ENCODE measurements at regions not wholly inside any gene's neighbourhood (a gene's known extent, or its start where the extent isn't known, plus 50 kb on each side); places are given as distances from the start of the nearest gene placed in this dataset.

GRCh38 chr3:145817870-145818483 is 343.0 kb downstream of the PLOD2 start:
- peaks cover 0 to 2% of the 10 kb centered on the region in 2 donors for H3K9me3 ChIP-seq
- H3K27me3 ChIP-seq, result no peaks in the 10 kb centered on the region
- H3K4me1 ChIP-seq, result no peaks in the 10 kb centered on the region
- H3K4me3 ChIP-seq, result no peak overlapping the region
- H3K27ac ChIP-seq, result no peak overlapping the region
- ATAC-seq, result no peak
- TF ChIP-seq CTCF (IDR thresholded peaks at IDR 0.05), result no peak
- no peaks in the 10 kb centered on the region for H3K36me3 ChIP-seq
- intact Hi-C loops (cut with DNase I), result no loop called here
- DNase-seq, result no peak

- no peak for ATAC-seq
- Histone ChIP-seq H3K9me3 (peaks cover 0 to 10% of the 10 kb centered on the region in 2 donors), H3K4me3 (no peak overlapping the region), H3K36me3 (no peaks in the 10 kb centered on the region), H3K27me3 (no peaks in the 10 kb centered on the region), H3K4me1 (no peaks in the 10 kb centered on the region), H3K27ac (no peak overlapping the region)
- no peak for TF ChIP-seq CTCF (IDR thresholded peaks at IDR 0.05)
- intact Hi-C loops (cut with DNase I), result no loop called here
- DNase-seq, result no peak
Observed at GRCh38 chr3:145820170-145820569, 340.8 kb downstream of the PLOD2 start.

- Histone ChIP-seq H3K4me1 (no peaks in the 10 kb centered on the region), H3K27ac (no peak overlapping the region), H3K9me3 (no peaks in the 10 kb centered on the region), H3K36me3 (no peaks in the 10 kb centered on the region), H3K27me3 (no peaks in the 10 kb centered on the region), H3K4me3 (no peak overlapping the region)
- TF ChIP-seq CTCF (IDR thresholded peaks at IDR 0.05), result no peak
- ATAC-seq (no peak), DNase-seq (no peak)
- intact Hi-C loops (cut with DNase I), result no loop called here
Observed at GRCh38 chr3:145842294-145842902, 318.6 kb downstream of the PLOD2 start.

- DNase-seq, result no peak
- ATAC-seq, result no peak
- H3K9me3 ChIP-seq, result no peaks in the 10 kb centered on the region
- intact Hi-C loops (cut with DNase I), result no loop called here
- no peaks in the 10 kb centered on the region for H3K4me1 ChIP-seq
- H3K27ac ChIP-seq, result no peak overlapping the region
- no peak for TF ChIP-seq CTCF (IDR thresholded peaks at IDR 0.05)
- no peaks in the 10 kb centered on the region for H3K36me3 ChIP-seq
- no peaks in the 10 kb centered on the region for H3K27me3 ChIP-seq
- no peak overlapping the region for H3K4me3 ChIP-seq
Observed at GRCh38 chr3:145843561-145843960, 317.4 kb downstream of the PLOD2 start.

- TF ChIP-seq CTCF (IDR thresholded peaks at IDR 0.05), result no peak
- DNase-seq (no peak), ATAC-seq (no peak)
- Histone ChIP-seq H3K4me3 (no peak overlapping the region), H3K36me3 (no peaks in the 10 kb centered on the region), H3K9me3 (no peaks in the 10 kb centered on the region), H3K4me1 (no peaks in the 10 kb centered on the region), H3K27me3 (no peaks in the 10 kb centered on the region), H3K27ac (no peak overlapping the region)
- intact Hi-C loops (cut with DNase I), result no loop called here
Observed at GRCh38 chr3:145849115-145849514, 311.9 kb downstream of the PLOD2 start.

All from left lung (tissue), 4 donors.